HUES6 (cell line): ENCODE measurements at regions not wholly inside any gene's neighbourhood (a gene's known extent, or its start where the extent isn't known, plus 50 kb on each side); places are given as distances from the start of the nearest gene placed in this dataset.

ENCODE experiments used
- H3K27ac ChIP-seq: 2 replicates; pipeline ENCODE4 v1.7.0; 2013; ENCODE audit warnings: low read depth, mild to moderate bottlenecking, low read length, inconsistent platforms
- H3K27me3 ChIP-seq: 2 replicates; pipeline ENCODE4 v1.6.1; 2013; ENCODE audit warnings: low read length; ENCODE audit not compliant: control insufficient read depth, insufficient read depth
- H3K36me3 ChIP-seq: 2 replicates; pipeline ENCODE4 v1.6.1; 2013; ENCODE audit warnings: low read length; ENCODE audit not compliant: control insufficient read depth, insufficient read depth
- H3K4me1 ChIP-seq: 2 replicates; pipeline ENCODE4 v1.6.1; 2013; ENCODE audit warnings: low read length; ENCODE audit not compliant: control insufficient read depth, insufficient read depth
- H3K4me3 ChIP-seq: 2 replicates; pipeline ENCODE4 v1.5.1; 2013; ENCODE audit warnings: low read depth, low read length
- H3K9ac ChIP-seq: one replicate; pipeline ENCODE4 v1.6.1; 2013; ENCODE audit warnings: mild to moderate bottlenecking, low read length
- H3K9me3 ChIP-seq: 2 replicates; pipeline ENCODE4 v1.6.1; 2013; ENCODE audit warnings: low read depth, low read length; ENCODE audit not compliant: control insufficient read depth, insufficient read depth

GRCh38 chr7:118080947-118081346, 103.0 kb upstream of the LSM8 start:
- Histone ChIP-seq H3K4me3 (no peak overlapping the region), H3K27ac (no peak overlapping the region), H3K36me3 (no peaks in the 10 kb centered on the region), H3K9ac (no peak overlapping the region), H3K4me1 (0 out of 2 replicates have a peak, but pooled peaks cover 3% of the 10 kb centered on the region), H3K9me3 (no peaks in the 10 kb centered on the region), H3K27me3 (no peaks in the 10 kb centered on the region)

- Histone ChIP-seq H3K9me3 (no peaks in the 10 kb centered on the region), H3K4me3 (no peak overlapping the region), H3K27me3 (no peaks in the 10 kb centered on the region), H3K36me3 (no peaks in the 10 kb centered on the region), H3K27ac (no peak overlapping the region), H3K9ac (no peak overlapping the region), H3K4me1 (0 out of 2 replicates have a peak, but pooled peaks cover 3% of the 10 kb centered on the region)
These were observed 101.5 kb upstream of the LSM8 start for GRCh38 chr7:118082506-118082905.

- H3K4me1 ChIP-seq: 0 out of 2 replicates have a peak, but pooled peaks cover 3% of the 10 kb centered on the region
- no peak overlapping the region for H3K9ac ChIP-seq
- H3K27ac ChIP-seq: no peak overlapping the region
- H3K36me3 ChIP-seq: no peaks in the 10 kb centered on the region
- H3K9me3 ChIP-seq: no peaks in the 10 kb centered on the region
- H3K27me3 ChIP-seq: no peaks in the 10 kb centered on the region
- no peak overlapping the region for H3K4me3 ChIP-seq
These were observed 99.0 kb upstream of the LSM8 start for GRCh38 chr7:118085000-118085399.

- Histone ChIP-seq H3K27me3 (no peaks in the 10 kb centered on the region), H3K4me3 (no peak overlapping the region), H3K4me1 (no peaks in the 10 kb centered on the region), H3K9me3 (no peaks in the 10 kb centered on the region), H3K36me3 (no peaks in the 10 kb centered on the region), H3K9ac (no peak overlapping the region), H3K27ac (no peak overlapping the region)
These were observed 96.8 kb upstream of the LSM8 start for GRCh38 chr7:118087126-118087525.

GRCh38 chr7:118094044-118094443, 89.9 kb upstream of the LSM8 start:
- no peak overlapping the region for H3K27ac ChIP-seq
- H3K9ac ChIP-seq: no peak overlapping the region
- no peak overlapping the region for H3K4me3 ChIP-seq
- no peaks in the 10 kb centered on the region for H3K4me1 ChIP-seq
- no peaks in the 10 kb centered on the region for H3K36me3 ChIP-seq
- no peaks in the 10 kb centered on the region for H3K27me3 ChIP-seq
- no peaks in the 10 kb centered on the region for H3K9me3 ChIP-seq

- H3K27ac ChIP-seq: no peak overlapping the region
- no peak overlapping the region for H3K9ac ChIP-seq
- no peaks in the 10 kb centered on the region for H3K36me3 ChIP-seq
- no peaks in the 10 kb centered on the region for H3K9me3 ChIP-seq
- H3K27me3 ChIP-seq: no peaks in the 10 kb centered on the region
- H3K4me3 ChIP-seq: no peak overlapping the region
- no peaks in the 10 kb centered on the region for H3K4me1 ChIP-seq
These were observed 79.0 kb upstream of the LSM8 start for GRCh38 chr7:118104812-118105441.

- Histone ChIP-seq H3K27me3 (no peaks in the 10 kb centered on the region), H3K27ac (no peak overlapping the region), H3K4me1 (no peaks in the 10 kb centered on the region), H3K9me3 (peaks cover 2% of the 10 kb centered on the region; the same call in 1 of the 2 replicates), H3K36me3 (no peaks in the 10 kb centered on the region), H3K9ac (no peak overlapping the region), H3K4me3 (no peak overlapping the region)
These were observed 74.4 kb upstream of the LSM8 start for GRCh38 chr7:118109607-118110006.

- H3K9me3 ChIP-seq: peaks cover 2% of the 10 kb centered on the region; the same call in 1 of the 2 replicates
- H3K27ac ChIP-seq: no peak overlapping the region
- H3K4me3 ChIP-seq: no peak overlapping the region
These were observed 73.6 kb upstream of the LSM8 start for GRCh38 chr7:118110178-118110925.

GRCh38 chr7:118111347-118111746, 72.6 kb upstream of the LSM8 start:
- Histone ChIP-seq H3K4me3 (no peak overlapping the region), H3K9ac (no peak overlapping the region), H3K27me3 (no peaks in the 10 kb centered on the region), H3K27ac (no peak overlapping the region), H3K4me1 (no peaks in the 10 kb centered on the region), H3K9me3 (peaks cover 2% of the 10 kb centered on the region; the same call in 1 of the 2 replicates), H3K36me3 (no peaks in the 10 kb centered on the region)

More at GRCh38 chr7:118110178-118110925, 73.6 kb upstream of the LSM8 start:
- Histone ChIP-seq H3K9ac (no peak overlapping the region), H3K36me3 (no peaks in the 10 kb centered on the region), H3K27me3 (no peaks in the 10 kb centered on the region), H3K4me1 (no peaks in the 10 kb centered on the region)

- Histone ChIP-seq H3K9ac (no peak overlapping the region), H3K4me1 (no peaks in the 10 kb centered on the region), H3K27me3 (no peaks in the 10 kb centered on the region), H3K4me3 (no peak overlapping the region), H3K9me3 (peaks cover 7% of the 10 kb centered on the region; the same call in 1 of the 2 replicates), H3K27ac (no peak overlapping the region), H3K36me3 (no peaks in the 10 kb centered on the region)
These were observed 69.8 kb upstream of the LSM8 start for GRCh38 chr7:118114175-118114574.

GRCh38 chr7:118129041-118129795, 54.7 kb upstream of the LSM8 start:
- no peaks in the 10 kb centered on the region for H3K4me1 ChIP-seq
- H3K27me3 ChIP-seq: no peaks in the 10 kb centered on the region
- H3K9me3 ChIP-seq: peaks cover 3% of the 10 kb centered on the region; the same call in 1 of the 2 replicates
- no peaks in the 10 kb centered on the region for H3K36me3 ChIP-seq
- H3K9ac ChIP-seq: no peak overlapping the region
- no peak overlapping the region for H3K4me3 ChIP-seq
- no peak overlapping the region for H3K27ac ChIP-seq
